CD14-positive monocyte (primary cell): ENCODE measurements at regions not wholly inside any gene's neighbourhood (a gene's known extent, or its start where the extent isn't known, plus 50 kb on each side); places are given as distances from the start of the nearest gene placed in this dataset.

Experiments
- DNase-seq, 3 donors: peaks; one replicate each; pipeline ENCODE4 v3.0.0-alpha.2; 2011 to 2022
- H2AFZ ChIP-seq: 2 replicates; pipeline ENCODE4 v1.6.0; 2012; ENCODE audit warnings: mild to moderate bottlenecking, low read depth, low read length, inconsistent platforms; ENCODE audit not compliant: insufficient read depth, poor library complexity, severe bottlenecking
- H3K27ac ChIP-seq, 2 donors: 1 replicate in 1 of 2; 2 replicates in 1 of 2; pipeline ENCODE4 v1.5.1; 2012 to 2013; ENCODE audit warnings: low read length in 2 of 2, control low read depth in 1 of 2, inconsistent platforms in 1 of 2, low read depth in 1 of 2, mild to moderate bottlenecking in 1 of 2
- H3K27me3 ChIP-seq, 2 donors: one replicate each; pipeline versions ENCODE4 v1.6.0 to v1.6.1; 2011 to 2013; ENCODE audit warnings: low read length in 2 of 2; ENCODE audit not compliant: control insufficient read depth in 2 of 2, insufficient read depth in 2 of 2
- H3K36me3 ChIP-seq, 2 donors: replicated peaks in 1 of 2; 1 replicate in 1 of 2; 2 replicates in 1 of 2; pipeline versions ENCODE4 v1.5.1 to v1.6.1; 2012 to 2013; ENCODE audit warnings: low read length in 2 of 2, control low read depth in 1 of 2, inconsistent platforms in 1 of 2, mild to moderate bottlenecking in 1 of 2; ENCODE audit not compliant: insufficient read depth in 2 of 2, control insufficient read depth in 1 of 2
- H3K4me1 ChIP-seq, 2 donors: 1 replicate in 1 of 2; 2 replicates in 1 of 2; pipeline versions ENCODE4 v1.5.1 to v1.6.1; 2012 to 2013; ENCODE audit warnings: low read length in 2 of 2, control low read depth in 1 of 2, inconsistent platforms in 1 of 2, mild to moderate bottlenecking in 1 of 2, moderate library complexity in 1 of 2; ENCODE audit not compliant: insufficient read depth in 2 of 2, control insufficient read depth in 1 of 2
- H3K4me2 ChIP-seq: replicated peaks from 2 replicates; pipeline ENCODE3; 2012; ENCODE audit warnings: low read length, moderate library complexity, mild to moderate bottlenecking; ENCODE audit not compliant: poor library complexity, severe bottlenecking; ENCODE audit errors: extremely low read depth
- H3K4me3 ChIP-seq, 3 experiments: fragments of 200-600 bp in 1 of 3; sonication (generic) in 1 of 3; replicated peaks in 1 of 3; 1 replicate in 2 of 3; 2 replicates in 1 of 3; pipeline ENCODE4 v1.5.1; 2011 to 2013; ENCODE audit warnings: low read length in 3 of 3, mild to moderate bottlenecking in 3 of 3, control low read depth in 2 of 3, low read depth in 2 of 3, inconsistent platforms in 1 of 3, moderate library complexity in 1 of 3
- H3K79me2 ChIP-seq: 2 replicates; pipeline ENCODE4 v1.6.0; 2012; ENCODE audit warnings: mild to moderate bottlenecking, control low read depth, inconsistent platforms, low read length, moderate library complexity; ENCODE audit not compliant: insufficient read depth
- H3K9ac ChIP-seq: 2 replicates; pipeline ENCODE4 v1.6.0; 2017; ENCODE audit warnings: low read length, mild to moderate bottlenecking; ENCODE audit not compliant: insufficient read depth, poor library complexity, severe bottlenecking
- H3K9me3 ChIP-seq, 2 donors: replicated peaks in 1 of 2; 1 replicate in 1 of 2; 2 replicates in 1 of 2; pipeline versions ENCODE4 v1.5.1 to v1.6.1; 2012 to 2013; ENCODE audit warnings: low read length in 2 of 2, control low read depth in 1 of 2; ENCODE audit not compliant: control insufficient read depth in 1 of 2, insufficient read depth in 1 of 2
- H4K20me1 ChIP-seq: 2 replicates; pipeline ENCODE4 v1.6.0; 2012; ENCODE audit warnings: mild to moderate bottlenecking, low read length, control low read depth, moderate library complexity; ENCODE audit not compliant: insufficient read depth
- H3K27ac Mint-ChIP-seq, 7 donors: one replicate each; pipeline ENCODE4 v1.8.0; 2020; ENCODE audit warnings: mild to moderate bottlenecking in 7 of 7, mixed read lengths in 7 of 7, moderate library complexity in 6 of 7, inconsistent platforms in 2 of 7
- H3K27me3 Mint-ChIP-seq, 3 donors: one replicate each; pipeline ENCODE4 v1.8.0; 2021 to 2022; ENCODE audit warnings: low read depth in 3 of 3, mild to moderate bottlenecking in 3 of 3, mixed read lengths in 3 of 3, moderate library complexity in 3 of 3, inconsistent platforms in 1 of 3
- H3K36me3 Mint-ChIP-seq, 2 donors: one replicate each; pipeline ENCODE4 v1.8.0; 2020; ENCODE audit warnings: mixed read lengths in 2 of 2, inconsistent platforms in 1 of 2, mild to moderate bottlenecking in 1 of 2
- H3K4me1 Mint-ChIP-seq: one replicate; pipeline ENCODE4 v1.8.0; 2020; ENCODE audit warnings: mild to moderate bottlenecking, mixed read lengths
- H3K4me3 Mint-ChIP-seq, 2 donors: one replicate each; pipeline ENCODE4 v1.8.0; 2020; ENCODE audit warnings: mild to moderate bottlenecking in 2 of 2, mixed read lengths in 2 of 2, moderate library complexity in 1 of 2
- H3K9me3 Mint-ChIP-seq, 7 donors: one replicate each; pipeline ENCODE4 v1.8.0; 2020 to 2022; ENCODE audit warnings: mixed read lengths in 7 of 7, mild to moderate bottlenecking in 6 of 7, moderate library complexity in 6 of 7, inconsistent platforms in 2 of 7
- CTCF ChIP-seq: fragments of 200-600 bp; IDR thresholded peaks from one replicate; pipeline ENCODE4 v1.8.0; 2022; ENCODE audit warnings: antibody characterized with exemption, mild to moderate bottlenecking
- WGBS: methylation state at CpG from one replicate; pipeline ENCODE4 v1.1.5; 2013; ENCODE audit warnings: missing lambda C conversion rate; ENCODE audit not compliant: insufficient coverage; 5-methylcytosine and 5-hydroxymethylcytosine counted together
- intact Hi-C, 2 donors: fragments of 100-400 bp; cut with micrococcal nuclease; formaldehyde crosslinking; loops; one replicate each; pipeline versions ENCODE4 v1.15.0 to v1.15.1; 2023

GRCh38 chr7:84524714-84525694 lies 330.4 kb upstream of the SEMA3A start:
- no peaks in the 10 kb centered on the region for H3K36me3 Mint-ChIP-seq
- no peaks in the 10 kb centered on the region for H3K36me3 ChIP-seq
- intact Hi-C loops = no loop called here

GRCh38 chr7:84513061-84513460 lies 318.5 kb upstream of the SEMA3A start:
- intact Hi-C loops = no loop called here
- Histone ChIP-seq H4K20me1 (no peaks in the 10 kb centered on the region), H3K27me3 (no peaks in the 10 kb centered on the region), H3K4me1 (no peaks in the 10 kb centered on the region), H3K9ac (no peak overlapping the region), H3K79me2 (no peaks in the 10 kb centered on the region), H3K4me3 (no peak overlapping the region), H3K27ac (no peak overlapping the region), H2AFZ (no peak overlapping the region), H3K36me3 (no peaks in the 10 kb centered on the region), H3K9me3 (no peaks in the 10 kb centered on the region), H3K4me2 (no peak overlapping the region)
- Mint-ChIP-seq H3K27me3 (no peaks in the 10 kb centered on the region), H3K9me3 (peaks cover 0 to 5% (median 2%) of the 10 kb centered on the region in 7 donors), H3K36me3 (no peaks in the 10 kb centered on the region), H3K4me3 (no peak overlapping the region), H3K4me1 (no peaks in the 10 kb centered on the region), H3K27ac (no peak overlapping the region)
- DNase-seq = no peak
- WGBS = no CpG with 5 or more reads among the region's 3 CpGs
- TF ChIP-seq CTCF = no peak

More at GRCh38 chr7:84524714-84525694, 330.4 kb upstream of the SEMA3A start:
- TF ChIP-seq CTCF = no peak
- no peaks in the 10 kb centered on the region for H3K27me3 Mint-ChIP-seq
- no peak for DNase-seq
- H3K4me1 Mint-ChIP-seq = no peaks in the 10 kb centered on the region
- H3K27ac Mint-ChIP-seq = no peak overlapping the region
- Histone ChIP-seq H3K4me3 (no peak overlapping the region), H3K4me1 (no peaks in the 10 kb centered on the region), H2AFZ (no peak overlapping the region), H4K20me1 (no peaks in the 10 kb centered on the region), H3K27me3 (no peaks in the 10 kb centered on the region), H3K4me2 (no peak overlapping the region), H3K9ac (no peak overlapping the region), H3K27ac (no peak overlapping the region), H3K9me3 (no peaks in the 10 kb centered on the region), H3K79me2 (no peaks in the 10 kb centered on the region)
- H3K9me3 Mint-ChIP-seq = peaks cover 0 to 3% (median 0%) of the 10 kb centered on the region in 7 donors
- WGBS = 83% methylated on average over 1 of the region's 10 CpGs
- H3K4me3 Mint-ChIP-seq = no peak overlapping the region
